ENCODE measurements at regions not wholly inside any gene's neighbourhood (a gene's known extent, or its start where the extent isn't known, plus 50 kb on each side); places are given as distances from the start of the nearest gene placed in this dataset.

DNA sequence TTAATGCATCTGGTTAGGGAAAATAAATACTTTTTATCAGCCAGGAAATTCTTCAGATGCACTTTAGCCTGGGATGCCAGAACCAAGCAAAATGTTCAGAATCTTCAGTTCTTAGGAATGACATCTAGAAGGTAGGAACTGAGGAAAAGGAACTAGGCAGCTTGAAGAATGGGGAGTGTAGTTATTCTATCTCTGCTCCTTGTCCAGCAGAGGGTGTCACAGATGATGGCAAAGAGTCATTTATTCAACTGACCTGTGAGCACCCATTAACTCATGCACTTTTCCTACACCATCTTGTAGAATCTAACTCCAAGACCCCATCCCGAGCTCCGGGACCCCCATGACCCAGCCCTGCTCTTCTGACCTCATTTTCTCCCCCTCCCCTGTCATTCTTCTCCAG, 122.1 kb upstream of the ISX start:
- no peak for TF ChIP-seq POLR2A (IDR thresholded peaks at IDR 0.05)
- TF ChIP-seq POLR2AphosphoS5 (IDR thresholded peaks at IDR 0.05) = no peak
- TF ChIP-seq, protein P1, sequence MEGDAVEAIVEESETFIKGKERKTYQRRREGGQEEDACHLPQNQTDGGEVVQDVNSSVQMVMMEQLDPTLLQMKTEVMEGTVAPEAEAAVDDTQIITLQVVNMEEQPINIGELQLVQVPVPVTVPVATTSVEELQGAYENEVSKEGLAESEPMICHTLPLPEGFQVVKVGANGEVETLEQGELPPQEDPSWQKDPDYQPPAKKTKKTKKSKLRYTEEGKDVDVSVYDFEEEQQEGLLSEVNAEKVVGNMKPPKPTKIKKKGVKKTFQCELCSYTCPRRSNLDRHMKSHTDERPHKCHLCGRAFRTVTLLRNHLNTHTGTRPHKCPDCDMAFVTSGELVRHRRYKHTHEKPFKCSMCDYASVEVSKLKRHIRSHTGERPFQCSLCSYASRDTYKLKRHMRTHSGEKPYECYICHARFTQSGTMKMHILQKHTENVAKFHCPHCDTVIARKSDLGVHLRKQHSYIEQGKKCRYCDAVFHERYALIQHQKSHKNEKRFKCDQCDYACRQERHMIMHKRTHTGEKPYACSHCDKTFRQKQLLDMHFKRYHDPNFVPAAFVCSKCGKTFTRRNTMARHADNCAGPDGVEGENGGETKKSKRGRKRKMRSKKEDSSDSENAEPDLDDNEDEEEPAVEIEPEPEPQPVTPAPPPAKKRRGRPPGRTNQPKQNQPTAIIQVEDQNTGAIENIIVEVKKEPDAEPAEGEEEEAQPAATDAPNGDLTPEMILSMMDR (IDR thresholded peaks at IDR 0.05 in 8 of 11, conservative IDR thresholded peaks at IDR 0.05 in 3 of 11) = no peak

All from spleen (tissue), 7 donors.